ENCODE measurements at regions not wholly inside any gene's neighbourhood (a gene's known extent, or its start where the extent isn't known, plus 50 kb on each side); places are given as distances from the start of the nearest gene placed in this dataset.

DNA sequence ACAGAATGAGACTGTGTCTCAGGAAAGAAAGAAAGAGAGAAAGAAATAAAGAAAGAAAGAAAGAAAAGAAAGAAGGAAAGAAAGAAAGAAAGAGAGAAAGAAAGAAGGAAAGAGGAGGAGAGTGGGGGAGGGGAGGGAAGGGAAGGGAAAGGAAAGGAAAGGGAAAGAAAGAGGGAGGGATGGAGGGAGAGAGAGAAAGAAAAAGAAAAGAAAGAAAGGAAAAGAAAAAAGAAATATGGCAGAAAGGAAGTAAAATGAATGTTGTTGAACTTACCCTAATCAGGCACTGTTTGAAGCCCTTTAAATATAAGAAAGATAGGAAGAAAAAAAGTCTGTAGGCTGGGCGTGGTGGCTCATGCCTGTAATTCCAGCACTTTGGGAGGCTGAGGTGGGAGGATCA lies 276.1 kb downstream of the INSC start:
- no peak for DNase-seq (ENCODE audit: low spot score)
- intact Hi-C loops (cut with micrococcal nuclease; ENCODE audit: unreplicated experiment), result no loop called here
- Histone ChIP-seq H3K4me1 (ENCODE audit: insufficient read depth, low read length, poor library complexity, severe bottlenecking) (no peaks in the 10 kb centered on the region), H3K36me3 (ENCODE audit: insufficient read depth, low read length, poor library complexity, severe bottlenecking) (no peaks in the 10 kb centered on the region), H3K9me3 (ENCODE audit: low read depth, low read length, poor library complexity, severe bottlenecking) (no peaks in the 10 kb centered on the region), H3K27ac (ENCODE audit: low read depth, low read length, poor library complexity, severe bottlenecking) (no peak overlapping the region), H3K4me3 (ENCODE audit: low read depth, low read length, poor library complexity, severe bottlenecking) (no peak overlapping the region), H3K27me3 (replicated peaks; ENCODE audit: insufficient read depth, low read depth, low read length, poor library complexity) (no peaks in the 10 kb centered on the region)
- BruUV-seq (replicated peaks), result no TSS peak
- TF ChIP-seq EZH2 (IDR thresholded peaks at IDR 0.05; ENCODE audit: borderline replicate concordance, low read depth, low read length, poor library complexity, severe bottlenecking), result no peak
- TF ChIP-seq CTCF (conservative IDR thresholded peaks at IDR 0.05; ENCODE audit: low read depth, low read length), result no peak
- CTCF ChIA-PET, result no interaction called here
- POLR2A ChIA-PET (ENCODE audit: low non-redundant PET), result no interaction called here

DNA sequence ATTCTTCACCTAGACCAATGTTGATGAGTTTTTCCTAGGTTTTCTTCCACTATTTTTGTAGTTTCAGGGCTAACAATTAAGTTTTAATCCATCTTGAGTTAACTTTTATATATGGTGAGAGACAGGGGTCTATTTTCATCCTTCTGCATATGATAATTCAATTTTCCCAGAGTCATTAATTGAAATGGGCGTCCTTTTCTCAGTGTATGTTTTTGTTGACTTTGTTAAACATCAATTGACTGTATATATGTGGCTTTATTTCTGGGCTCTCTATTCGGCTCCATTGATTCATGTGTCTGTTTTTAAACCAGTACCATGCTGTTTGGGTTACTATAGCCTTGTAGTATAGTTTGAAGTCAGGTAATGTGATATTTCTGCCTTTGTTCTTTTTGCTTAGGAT lies 282.1 kb downstream of the INSC start:
- Histone ChIP-seq H3K27me3 (replicated peaks; ENCODE audit: insufficient read depth, low read depth, low read length, poor library complexity) (no peaks in the 10 kb centered on the region), H3K36me3 (ENCODE audit: insufficient read depth, low read length, poor library complexity, severe bottlenecking) (no peaks in the 10 kb centered on the region), H3K4me1 (ENCODE audit: insufficient read depth, low read length, poor library complexity, severe bottlenecking) (no peaks in the 10 kb centered on the region), H3K27ac (ENCODE audit: low read depth, low read length, poor library complexity, severe bottlenecking) (no peak overlapping the region), H3K4me3 (ENCODE audit: low read depth, low read length, poor library complexity, severe bottlenecking) (no peak overlapping the region), H3K9me3 (ENCODE audit: low read depth, low read length, poor library complexity, severe bottlenecking) (no peaks in the 10 kb centered on the region)
- intact Hi-C loops (cut with micrococcal nuclease; ENCODE audit: unreplicated experiment), result no loop called here
- ChIA-PET CTCF (no interaction called here), POLR2A (ENCODE audit: low non-redundant PET) (no interaction called here)
- no peak for DNase-seq (ENCODE audit: low spot score)
- BruUV-seq (replicated peaks), result no TSS peak
- no peak for TF ChIP-seq EZH2 (IDR thresholded peaks at IDR 0.05; ENCODE audit: borderline replicate concordance, low read depth, low read length, poor library complexity, severe bottlenecking)
- no peak for TF ChIP-seq CTCF (conservative IDR thresholded peaks at IDR 0.05; ENCODE audit: low read depth, low read length)

GRCh38 chr11:15406851-15407351 lies 292.2 kb downstream of the INSC start:
- BruUV-seq (replicated peaks), result no TSS peak
- H3K27me3 ChIP-seq (replicated peaks; ENCODE audit: insufficient read depth, low read depth, low read length, poor library complexity), result no peaks in the 10 kb centered on the region

More at GRCh38 chr11:15406851-15407351, 292.2 kb downstream of the INSC start:
- no peak overlapping the region for H3K27ac ChIP-seq (ENCODE audit: low read depth, low read length, poor library complexity, severe bottlenecking)
- H3K9me3 ChIP-seq (ENCODE audit: low read depth, low read length, poor library complexity, severe bottlenecking), result no peaks in the 10 kb centered on the region
- DNase-seq (ENCODE audit: low spot score), result no peak
- ChIA-PET POLR2A (ENCODE audit: low non-redundant PET) (no interaction called here), CTCF (no interaction called here)
- no peak overlapping the region for H3K4me3 ChIP-seq (ENCODE audit: low read depth, low read length, poor library complexity, severe bottlenecking)
- H3K36me3 ChIP-seq (ENCODE audit: insufficient read depth, low read length, poor library complexity, severe bottlenecking), result no peaks in the 10 kb centered on the region
- TF ChIP-seq EZH2 (IDR thresholded peaks at IDR 0.05; ENCODE audit: borderline replicate concordance, low read depth, low read length, poor library complexity, severe bottlenecking) (no peak), CTCF (conservative IDR thresholded peaks at IDR 0.05; ENCODE audit: low read depth, low read length) (no peak)
- intact Hi-C loops (cut with micrococcal nuclease; ENCODE audit: unreplicated experiment), result no loop called here
- no peaks in the 10 kb centered on the region for H3K4me1 ChIP-seq (ENCODE audit: insufficient read depth, low read length, poor library complexity, severe bottlenecking)
